ENCODE measurements at regions not wholly inside any gene's neighbourhood (a gene's known extent, or its start where the extent isn't known, plus 50 kb on each side); places are given as distances from the start of the nearest gene placed in this dataset.

DNA sequence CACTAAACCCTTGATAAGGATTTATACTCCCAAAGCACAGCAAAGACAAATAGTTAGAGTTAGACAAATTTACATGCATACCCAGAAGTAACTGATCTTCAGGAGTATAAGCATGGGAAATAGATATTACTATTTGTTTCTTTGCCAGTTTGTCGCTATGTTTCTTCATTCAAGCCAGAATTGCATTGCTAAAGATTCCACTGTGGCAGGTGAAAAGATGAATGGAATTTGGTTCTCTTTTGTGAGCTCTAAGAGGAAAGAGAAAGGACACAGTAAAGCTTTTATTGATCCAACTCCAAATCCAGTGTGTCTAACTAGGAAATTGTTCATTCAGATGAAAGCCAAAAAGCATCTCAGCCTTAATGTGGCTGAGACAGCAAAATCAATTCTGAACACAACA, 292.3 kb upstream of the SPRY2 start:
- RAD21 ChIA-PET (ENCODE audit: unreplicated experiment): no interaction called here
- TF ChIP-seq EP300 (IDR thresholded peaks at IDR 0.05; ENCODE audit: borderline replicate concordance in 1 of 2, control insufficient read depth in 1 of 2, low read depth in 2 of 2, low read length in 2 of 2) (no peak), RELA (IDR thresholded peaks at IDR 0.05; ENCODE audit: borderline replicate concordance, partially characterized antibody) (no peak), ZNF687 (IDR thresholded peaks at IDR 0.05) (no peak), BCL11A (IDR thresholded peaks at IDR 0.05; ENCODE audit: low read depth, low read length) (no peak), ZBED1 (IDR thresholded peaks at IDR 0.05; ENCODE audit: borderline replicate concordance) (no peak), MTA3 (IDR thresholded peaks at IDR 0.05; ENCODE audit: borderline replicate concordance, low read length) (no peak), CBX5 (IDR thresholded peaks at IDR 0.05; ENCODE audit: low read depth) (no peak), NFYA (IDR thresholded peaks at IDR 0.05; ENCODE audit: borderline replicate concordance, low read depth, low read length) (no peak), EED (IDR thresholded peaks at IDR 0.05; ENCODE audit: low read depth) (no peak), NRF1 (conservative IDR thresholded peaks at IDR 0.05; ENCODE audit: low read depth, low read length) (no peak), ZNF207 (IDR thresholded peaks at IDR 0.05; ENCODE audit: borderline replicate concordance) (no peak), NFIC (IDR thresholded peaks at IDR 0.05; ENCODE audit: low read depth, low read length) (no peak), CREM (IDR thresholded peaks at IDR 0.05; ENCODE audit: low read depth) (no peak)
- TF ChIP-seq, protein P1, sequence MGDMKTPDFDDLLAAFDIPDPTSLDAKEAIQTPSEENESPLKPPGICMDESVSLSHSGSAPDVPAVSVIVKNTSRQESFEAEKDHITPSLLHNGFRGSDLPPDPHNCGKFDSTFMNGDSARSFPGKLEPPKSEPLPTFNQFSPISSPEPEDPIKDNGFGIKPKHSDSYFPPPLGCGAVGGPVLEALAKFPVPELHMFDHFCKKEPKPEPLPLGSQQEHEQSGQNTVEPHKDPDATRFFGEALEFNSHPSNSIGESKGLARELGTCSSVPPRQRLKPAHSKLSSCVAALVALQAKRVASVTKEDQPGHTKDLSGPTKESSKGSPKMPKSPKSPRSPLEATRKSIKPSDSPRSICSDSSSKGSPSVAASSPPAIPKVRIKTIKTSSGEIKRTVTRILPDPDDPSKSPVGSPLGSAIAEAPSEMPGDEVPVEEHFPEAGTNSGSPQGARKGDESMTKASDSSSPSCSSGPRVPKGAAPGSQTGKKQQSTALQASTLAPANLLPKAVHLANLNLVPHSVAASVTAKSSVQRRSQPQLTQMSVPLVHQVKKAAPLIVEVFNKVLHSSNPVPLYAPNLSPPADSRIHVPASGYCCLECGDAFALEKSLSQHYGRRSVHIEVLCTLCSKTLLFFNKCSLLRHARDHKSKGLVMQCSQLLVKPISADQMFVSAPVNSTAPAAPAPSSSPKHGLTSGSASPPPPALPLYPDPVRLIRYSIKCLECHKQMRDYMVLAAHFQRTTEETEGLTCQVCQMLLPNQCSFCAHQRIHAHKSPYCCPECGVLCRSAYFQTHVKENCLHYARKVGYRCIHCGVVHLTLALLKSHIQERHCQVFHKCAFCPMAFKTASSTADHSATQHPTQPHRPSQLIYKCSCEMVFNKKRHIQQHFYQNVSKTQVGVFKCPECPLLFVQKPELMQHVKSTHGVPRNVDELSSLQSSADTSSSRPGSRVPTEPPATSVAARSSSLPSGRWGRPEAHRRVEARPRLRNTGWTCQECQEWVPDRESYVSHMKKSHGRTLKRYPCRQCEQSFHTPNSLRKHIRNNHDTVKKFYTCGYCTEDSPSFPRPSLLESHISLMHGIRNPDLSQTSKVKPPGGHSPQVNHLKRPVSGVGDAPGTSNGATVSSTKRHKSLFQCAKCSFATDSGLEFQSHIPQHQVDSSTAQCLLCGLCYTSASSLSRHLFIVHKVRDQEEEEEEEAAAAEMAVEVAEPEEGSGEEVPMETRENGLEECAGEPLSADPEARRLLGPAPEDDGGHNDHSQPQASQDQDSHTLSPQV (IDR thresholded peaks at IDR 0.05): no peak
- TF ChIP-seq, protein P2, sequence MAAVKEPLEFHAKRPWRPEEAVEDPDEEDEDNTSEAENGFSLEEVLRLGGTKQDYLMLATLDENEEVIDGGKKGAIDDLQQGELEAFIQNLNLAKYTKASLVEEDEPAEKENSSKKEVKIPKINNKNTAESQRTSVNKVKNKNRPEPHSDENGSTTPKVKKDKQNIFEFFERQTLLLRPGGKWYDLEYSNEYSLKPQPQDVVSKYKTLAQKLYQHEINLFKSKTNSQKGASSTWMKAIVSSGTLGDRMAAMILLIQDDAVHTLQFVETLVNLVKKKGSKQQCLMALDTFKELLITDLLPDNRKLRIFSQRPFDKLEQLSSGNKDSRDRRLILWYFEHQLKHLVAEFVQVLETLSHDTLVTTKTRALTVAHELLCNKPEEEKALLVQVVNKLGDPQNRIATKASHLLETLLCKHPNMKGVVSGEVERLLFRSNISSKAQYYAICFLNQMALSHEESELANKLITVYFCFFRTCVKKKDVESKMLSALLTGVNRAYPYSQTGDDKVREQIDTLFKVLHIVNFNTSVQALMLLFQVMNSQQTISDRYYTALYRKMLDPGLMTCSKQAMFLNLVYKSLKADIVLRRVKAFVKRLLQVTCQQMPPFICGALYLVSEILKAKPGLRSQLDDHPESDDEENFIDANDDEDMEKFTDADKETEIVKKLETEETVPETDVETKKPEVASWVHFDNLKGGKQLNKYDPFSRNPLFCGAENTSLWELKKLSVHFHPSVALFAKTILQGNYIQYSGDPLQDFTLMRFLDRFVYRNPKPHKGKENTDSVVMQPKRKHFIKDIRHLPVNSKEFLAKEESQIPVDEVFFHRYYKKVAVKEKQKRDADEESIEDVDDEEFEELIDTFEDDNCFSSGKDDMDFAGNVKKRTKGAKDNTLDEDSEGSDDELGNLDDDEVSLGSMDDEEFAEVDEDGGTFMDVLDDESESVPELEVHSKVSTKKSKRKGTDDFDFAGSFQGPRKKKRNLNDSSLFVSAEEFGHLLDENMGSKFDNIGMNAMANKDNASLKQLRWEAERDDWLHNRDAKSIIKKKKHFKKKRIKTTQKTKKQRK (IDR thresholded peaks at IDR 0.05; ENCODE audit: low read depth, low read length): no peak

More for the DNA sequence above, 292.3 kb upstream of the SPRY2 start:
- H3K36me3 ChIP-seq (ENCODE audit: control insufficient read depth in 2 of 2, insufficient read depth in 2 of 2, low read length in 1 of 2): no peaks in the 10 kb centered on the region
- ChIA-PET SMC1A (ENCODE audit: uncharacterized antibody, unreplicated experiment) (interaction anchor here (0.8 to 2.9 kb wide), 5 partner anchors 9 to 77 kb away, joined by 3 to 8 read pairs (median 4); no protein-coding TSS in a partner anchor), POLR2A (no interaction called here), CTCF (no interaction called here)
- no peaks in the 10 kb centered on the region for H3K79me2 ChIP-seq (ENCODE audit: control insufficient read depth, insufficient read depth, low read length)
- H3K9me3 ChIP-seq (replicated peaks; ENCODE audit: control insufficient read depth, insufficient read depth, low read length): no peaks in the 10 kb centered on the region
- in situ Hi-C loops (cut with MboI): no loop called here
- no peak overlapping the region for H3K27ac ChIP-seq (ENCODE audit: control insufficient read depth, insufficient read depth)
- intact Hi-C loops (cut with micrococcal nuclease; ENCODE audit: unreplicated experiment): no loop called here
- H2AFZ ChIP-seq (ENCODE audit: control insufficient read depth, low read depth, low read length): no peak overlapping the region
- H3K27me3 ChIP-seq (replicated peaks in 1 of 2; ENCODE audit: control insufficient read depth in 2 of 2, insufficient read depth in 2 of 2, low read length in 1 of 2): no peaks in the 10 kb centered on the region
- H3K4me3 ChIP-seq: no peak overlapping the region
- BruUV-seq (replicated peaks): no TSS peak
- no peaks in the 10 kb centered on the region for H3K4me1 ChIP-seq (ENCODE audit: control insufficient read depth, insufficient read depth, low read length)
- no peak overlapping the region for H3K4me2 ChIP-seq (ENCODE audit: control insufficient read depth, insufficient read depth)
- no peak for FAIRE-seq
- H3K9ac ChIP-seq (ENCODE audit: control insufficient read depth, insufficient read depth, low read length): no peak overlapping the region
- no peaks in the 10 kb centered on the region for H4K20me1 ChIP-seq (ENCODE audit: control insufficient read depth, insufficient read depth)
- 47% methylated on average over 1 of the region's 1 CpG for WGBS (ENCODE audit: insufficient coverage, insufficient replicate concordance, low lambda C conversion rate, missing lambda C conversion rate)
- no peak for ATAC-seq
- no peak for DNase-seq (ENCODE audit: low read depth, low spot score)

Measured in GM12878 (cell line).